Transverse colon (tissue), 4 donors: ENCODE measurements at regions not wholly inside any gene's neighbourhood (a gene's known extent, or its start where the extent isn't known, plus 50 kb on each side); places are given as distances from the start of the nearest gene placed in this dataset.

Experiments
- POLR2AphosphoS5 ChIP-seq, 3 donors: sonication (generic); formaldehyde crosslinking; IDR thresholded peaks; one replicate each; pipeline ENCODE4 v1.6.1; 2016; ENCODE audit warnings: antibody characterized with exemption in 3 of 3
- TF ChIP-seq, protein P1 (sequence below), 5 experiments: fragments of 200-600 bp in 3 of 5; fragments of 450-650 bp in 2 of 5; sonication (generic) in 3 of 5; IDR thresholded peaks; 1 replicate in 2 of 5; 2 replicates in 3 of 5; pipeline ENCODE4 v1.5.1; 2016 to 2017; ENCODE audit warnings: antibody characterized with exemption in 5 of 5, inconsistent platforms in 3 of 5, mild to moderate bottlenecking in 2 of 5, moderate library complexity in 1 of 5

DNA sequence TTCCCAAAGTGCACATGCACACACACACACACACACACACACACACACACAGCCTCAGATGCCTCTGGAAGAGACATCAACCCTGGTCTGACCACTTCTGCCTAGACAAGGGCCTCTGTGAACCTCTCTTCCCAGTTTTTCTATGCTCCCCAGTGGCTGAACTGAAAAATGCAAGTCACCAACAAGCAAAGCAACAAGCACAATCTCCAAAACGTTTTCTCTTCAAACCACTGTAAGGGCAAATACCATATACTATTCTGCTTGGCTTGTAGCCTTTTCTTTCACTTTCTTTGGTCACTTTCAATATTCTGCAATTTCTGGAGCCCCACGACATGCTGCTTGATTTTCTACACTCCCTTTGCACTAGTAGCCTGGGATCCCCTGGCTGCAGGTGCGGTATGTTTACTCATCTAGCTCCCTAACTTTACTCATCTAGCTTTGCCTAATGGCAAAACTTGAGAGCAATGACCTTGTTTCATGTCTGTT, 121.4 kb upstream of the DST start:
- TF ChIP-seq, protein P1, sequence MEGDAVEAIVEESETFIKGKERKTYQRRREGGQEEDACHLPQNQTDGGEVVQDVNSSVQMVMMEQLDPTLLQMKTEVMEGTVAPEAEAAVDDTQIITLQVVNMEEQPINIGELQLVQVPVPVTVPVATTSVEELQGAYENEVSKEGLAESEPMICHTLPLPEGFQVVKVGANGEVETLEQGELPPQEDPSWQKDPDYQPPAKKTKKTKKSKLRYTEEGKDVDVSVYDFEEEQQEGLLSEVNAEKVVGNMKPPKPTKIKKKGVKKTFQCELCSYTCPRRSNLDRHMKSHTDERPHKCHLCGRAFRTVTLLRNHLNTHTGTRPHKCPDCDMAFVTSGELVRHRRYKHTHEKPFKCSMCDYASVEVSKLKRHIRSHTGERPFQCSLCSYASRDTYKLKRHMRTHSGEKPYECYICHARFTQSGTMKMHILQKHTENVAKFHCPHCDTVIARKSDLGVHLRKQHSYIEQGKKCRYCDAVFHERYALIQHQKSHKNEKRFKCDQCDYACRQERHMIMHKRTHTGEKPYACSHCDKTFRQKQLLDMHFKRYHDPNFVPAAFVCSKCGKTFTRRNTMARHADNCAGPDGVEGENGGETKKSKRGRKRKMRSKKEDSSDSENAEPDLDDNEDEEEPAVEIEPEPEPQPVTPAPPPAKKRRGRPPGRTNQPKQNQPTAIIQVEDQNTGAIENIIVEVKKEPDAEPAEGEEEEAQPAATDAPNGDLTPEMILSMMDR (IDR thresholded peaks at IDR 0.05) = peak in 4 of 5 experiments; percentile 27 to 49 (median 32)
- TF ChIP-seq POLR2AphosphoS5 (IDR thresholded peaks at IDR 0.05) = no peak
